Hepatocyte (in vitro differentiated cells): ENCODE measurements at regions not wholly inside any gene's neighbourhood (a gene's known extent, or its start where the extent isn't known, plus 50 kb on each side); places are given as distances from the start of the nearest gene placed in this dataset.
"Not testable (repeated sequence)": the region's sequence is repeated elsewhere in the genome, so short reads cannot be mapped to it uniquely, and the experiment has no call there.

Experiments used
- DNase-seq: peaks from one replicate; pipeline ENCODE4 v3.0.0-alpha.2; 2016; ENCODE audit warnings: low spot score
- H2AFZ ChIP-seq: fragments of 200-600 bp; sonication (generic); 2 replicates; pipeline ENCODE4 v1.6.0; 2016; ENCODE audit warnings: antibody characterized with exemption, mild to moderate bottlenecking
- H3K27ac ChIP-seq: fragments of 200-600 bp; sonication (generic); 2 replicates; pipeline ENCODE4 v1.5.1; 2016; ENCODE audit warnings: mild to moderate bottlenecking
- H3K27me3 ChIP-seq: fragments of 200-600 bp; sonication (generic); 2 replicates; pipeline ENCODE4 v1.6.1; 2016
- H3K36me3 ChIP-seq: fragments of 200-600 bp; sonication (generic); replicated peaks from 2 replicates; pipeline ENCODE4 v1.5.1; 2016; ENCODE audit warnings: low read depth; ENCODE audit not compliant: insufficient read depth
- H3K4me1 ChIP-seq: fragments of 200-600 bp; sonication (generic); 2 replicates; pipeline ENCODE4 v1.5.1; 2016; ENCODE audit warnings: mild to moderate bottlenecking, moderate library complexity; ENCODE audit not compliant: insufficient read depth
- H3K4me2 ChIP-seq: fragments of 200-600 bp; sonication (generic); 2 replicates; pipeline ENCODE4 v1.6.0; 2016
- H3K4me3 ChIP-seq: fragments of 200-600 bp; sonication (generic); 2 replicates; pipeline ENCODE4 v1.5.1; 2016; ENCODE audit warnings: mild to moderate bottlenecking
- H3K79me2 ChIP-seq: fragments of 200-600 bp; sonication (generic); 2 replicates; pipeline ENCODE4 v1.6.0; 2017; ENCODE audit warnings: mild to moderate bottlenecking
- H3K9me2 ChIP-seq: fragments of 200-600 bp; sonication (generic); replicated peaks from 2 replicates; pipeline ENCODE4 v1.6.0; 2017; ENCODE audit warnings: mild to moderate bottlenecking; ENCODE audit not compliant: insufficient read depth
- H3K9me3 ChIP-seq: fragments of 200-600 bp; sonication (generic); 2 replicates; pipeline ENCODE4 v1.5.1; 2016; ENCODE audit warnings: low read depth, mild to moderate bottlenecking
- H4K20me1 ChIP-seq: fragments of 200-600 bp; sonication (generic); 2 replicates; pipeline ENCODE4 v1.6.0; 2016; ENCODE audit warnings: mild to moderate bottlenecking; ENCODE audit not compliant: insufficient read depth, poor library complexity, severe bottlenecking
- CTCF ChIP-seq: fragments of 200-600 bp; sonication (generic); IDR thresholded peaks from 2 replicates; pipeline ENCODE4 v1.5.1; 2016; ENCODE audit warnings: antibody characterized with exemption, mild to moderate bottlenecking; ENCODE audit not compliant: poor library complexity
- EZH2 ChIP-seq: fragments of 200-600 bp; sonication (generic); IDR thresholded peaks from 2 replicates; pipeline ENCODE4 v1.6.1; 2016; ENCODE audit warnings: antibody characterized with exemption, mild to moderate bottlenecking, borderline replicate concordance
- EZH2phosphoT487 ChIP-seq: fragments of 200-600 bp; sonication (generic); IDR thresholded peaks from one replicate; pipeline ENCODE4 v1.6.1; 2018; ENCODE audit warnings: antibody characterized with exemption, mild to moderate bottlenecking, low read depth, moderate library complexity; ENCODE audit not compliant: unreplicated experiment, severe bottlenecking
- WGBS: methylation state at CpG from one replicate; pipeline ENCODE4 v1.1.6; 2016; ENCODE audit warnings: low lambda C conversion rate; ENCODE audit errors: missing lambda C conversion rate; 5-methylcytosine and 5-hydroxymethylcytosine counted together

GRCh38 chr10:62594093-62594520, 210.4 kb upstream of the ADO start:
- 60% methylated on average over 3 of the region's 3 CpGs for WGBS
- peak; percentile 71 for DNase-seq
- no peaks in the 10 kb centered on the region for H4K20me1 ChIP-seq
- H3K27me3 ChIP-seq: no peaks in the 10 kb centered on the region
- no peaks in the 10 kb centered on the region for H3K9me2 ChIP-seq
- H3K9me3 ChIP-seq: no peaks in the 10 kb centered on the region
- TF ChIP-seq EZH2 (no peak), CTCF (peak; percentile 92)
- H3K4me2 ChIP-seq: no peak overlapping the region
- no peaks in the 10 kb centered on the region for H3K79me2 ChIP-seq
- no peaks in the 10 kb centered on the region for H3K4me1 ChIP-seq
- no peaks in the 10 kb centered on the region for H3K36me3 ChIP-seq
- H3K27ac ChIP-seq: no peak overlapping the region
- H2AFZ ChIP-seq: no peak overlapping the region
- no peak overlapping the region for H3K4me3 ChIP-seq

- Histone ChIP-seq H3K27ac (no peak overlapping the region), H3K27me3 (no peaks in the 10 kb centered on the region), H3K4me3 (no peak overlapping the region), H3K4me1 (no peaks in the 10 kb centered on the region), H2AFZ (no peak overlapping the region), H3K79me2 (no peaks in the 10 kb centered on the region), H3K9me2 (no peaks in the 10 kb centered on the region), H4K20me1 (no peaks in the 10 kb centered on the region), H3K36me3 (no peaks in the 10 kb centered on the region), H3K4me2 (no peak overlapping the region), H3K9me3 (no peaks in the 10 kb centered on the region)
- DNase-seq: no peak
- WGBS: 84% methylated on average over 3 of the region's 3 CpGs
- TF ChIP-seq EZH2phosphoT487 (no peak), CTCF (no peak), EZH2 (no peak)
Observed at GRCh38 chr10:62597226-62597625, 207.3 kb upstream of the ADO start.

- H3K4me1 ChIP-seq: no peaks in the 10 kb centered on the region
- no peak overlapping the region for H3K4me2 ChIP-seq
- H3K27ac ChIP-seq: no peak overlapping the region
- H2AFZ ChIP-seq: no peak overlapping the region
- TF ChIP-seq EZH2 (no peak), CTCF (no peak), EZH2phosphoT487 (no peak)
- no peaks in the 10 kb centered on the region for H3K36me3 ChIP-seq
- no peaks in the 10 kb centered on the region for H3K9me2 ChIP-seq
- no peaks in the 10 kb centered on the region for H4K20me1 ChIP-seq
- H3K4me3 ChIP-seq: no peak overlapping the region
- H3K9me3 ChIP-seq: no peaks in the 10 kb centered on the region
- 88% methylated on average over 2 of the region's 2 CpGs for WGBS
- no peaks in the 10 kb centered on the region for H3K27me3 ChIP-seq
- no peak for DNase-seq
- no peaks in the 10 kb centered on the region for H3K79me2 ChIP-seq
Observed at GRCh38 chr10:62599161-62599560, 205.4 kb upstream of the ADO start.

GRCh38 chr10:62606551-62606950, 198.0 kb upstream of the ADO start:
- not testable (repeated sequence) for H3K4me1 ChIP-seq, DNase-seq, H3K36me3 ChIP-seq, H2AFZ ChIP-seq, H4K20me1 ChIP-seq, H3K9me2 ChIP-seq, H3K4me2 ChIP-seq, H3K27ac ChIP-seq, H3K9me3 ChIP-seq, H3K27me3 ChIP-seq, H3K4me3 ChIP-seq, H3K79me2 ChIP-seq
- 100% methylated on average over 4 of the region's 4 CpGs for WGBS

- not testable (repeated sequence) for H3K4me3 ChIP-seq, H4K20me1 ChIP-seq, H3K4me1 ChIP-seq, H3K36me3 ChIP-seq, H3K9me3 ChIP-seq, H3K27ac ChIP-seq, H3K79me2 ChIP-seq, H3K9me2 ChIP-seq, H3K27me3 ChIP-seq
- Histone ChIP-seq H2AFZ (peak overlapping the region; percentile 36), H3K4me2 (peak overlapping the region; percentile 67)
- 49% methylated on average over 31 of the region's 34 CpGs for WGBS
- DNase-seq: peak; percentile 34
Observed at GRCh38 chr10:62608189-62608875, 196.2 kb upstream of the ADO start.
